ENCODE measurements at regions not wholly inside any gene's neighbourhood (a gene's known extent, or its start where the extent isn't known, plus 50 kb on each side); places are given as distances from the start of the nearest gene placed in this dataset.

DNA sequence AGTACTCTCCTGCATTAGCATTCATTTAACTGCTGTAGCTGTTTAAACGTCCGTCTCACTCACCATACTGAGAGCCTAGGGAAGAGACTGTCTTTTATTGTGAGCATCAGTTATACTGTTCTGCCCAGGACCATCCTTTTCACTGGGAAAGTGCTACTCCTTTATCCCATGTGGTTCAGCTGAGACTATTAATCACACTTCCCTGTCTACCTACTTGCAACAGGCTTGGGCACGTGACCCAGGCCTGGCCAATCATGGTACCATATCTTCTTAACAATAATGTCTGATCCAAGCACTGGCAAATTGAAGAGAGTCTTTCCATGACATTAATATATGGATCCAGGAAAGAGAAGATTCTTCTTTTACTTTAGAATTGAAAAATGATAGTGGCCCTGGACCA, 108.1 kb downstream of the TM2D1 start:
- H3K4me1 Mint-ChIP-seq: peaks cover 32% of the 10 kb centered on the region
- TF ChIP-seq, protein P1, sequence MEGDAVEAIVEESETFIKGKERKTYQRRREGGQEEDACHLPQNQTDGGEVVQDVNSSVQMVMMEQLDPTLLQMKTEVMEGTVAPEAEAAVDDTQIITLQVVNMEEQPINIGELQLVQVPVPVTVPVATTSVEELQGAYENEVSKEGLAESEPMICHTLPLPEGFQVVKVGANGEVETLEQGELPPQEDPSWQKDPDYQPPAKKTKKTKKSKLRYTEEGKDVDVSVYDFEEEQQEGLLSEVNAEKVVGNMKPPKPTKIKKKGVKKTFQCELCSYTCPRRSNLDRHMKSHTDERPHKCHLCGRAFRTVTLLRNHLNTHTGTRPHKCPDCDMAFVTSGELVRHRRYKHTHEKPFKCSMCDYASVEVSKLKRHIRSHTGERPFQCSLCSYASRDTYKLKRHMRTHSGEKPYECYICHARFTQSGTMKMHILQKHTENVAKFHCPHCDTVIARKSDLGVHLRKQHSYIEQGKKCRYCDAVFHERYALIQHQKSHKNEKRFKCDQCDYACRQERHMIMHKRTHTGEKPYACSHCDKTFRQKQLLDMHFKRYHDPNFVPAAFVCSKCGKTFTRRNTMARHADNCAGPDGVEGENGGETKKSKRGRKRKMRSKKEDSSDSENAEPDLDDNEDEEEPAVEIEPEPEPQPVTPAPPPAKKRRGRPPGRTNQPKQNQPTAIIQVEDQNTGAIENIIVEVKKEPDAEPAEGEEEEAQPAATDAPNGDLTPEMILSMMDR (IDR thresholded peaks at IDR 0.05; ENCODE audit: unreplicated experiment): no peak
- H3K4me3 Mint-ChIP-seq: no peak overlapping the region
- DNase-seq (ENCODE audit: low spot score in 2 of 2, unreplicated experiment in 2 of 2): no peak
- peak overlapping the region; percentile 6 for H3K27ac Mint-ChIP-seq
- no peaks in the 10 kb centered on the region for H3K27me3 Mint-ChIP-seq (ENCODE audit: low read depth)
- H3K36me3 Mint-ChIP-seq: no peaks in the 10 kb centered on the region
- no peaks in the 10 kb centered on the region for H3K9me3 Mint-ChIP-seq

DNA sequence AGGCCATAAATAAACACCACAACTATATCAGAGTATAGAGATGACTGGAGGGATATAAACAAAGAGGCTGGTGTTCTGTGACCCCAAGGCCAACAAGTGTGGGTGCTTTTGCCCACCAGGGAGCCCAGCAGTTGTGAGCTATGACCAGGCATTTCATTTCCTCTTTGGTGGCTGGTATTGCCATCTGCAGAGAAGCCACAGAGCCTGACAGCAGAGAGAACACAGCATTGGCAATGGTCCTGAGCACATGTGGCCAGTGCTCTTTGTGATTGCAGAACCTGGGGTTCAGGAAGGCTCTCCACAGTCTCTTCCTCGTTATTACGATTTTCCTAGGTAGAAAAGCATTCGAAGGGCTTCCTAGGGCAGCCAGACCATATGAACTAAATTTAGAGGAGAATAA, 112.3 kb downstream of the TM2D1 start:
- Mint-ChIP-seq H3K36me3 (no peaks in the 10 kb centered on the region), H3K4me1 (peaks cover 6% of the 10 kb centered on the region), H3K9me3 (no peaks in the 10 kb centered on the region), H3K4me3 (no peak overlapping the region), H3K27me3 (ENCODE audit: low read depth) (no peaks in the 10 kb centered on the region), H3K27ac (no peak overlapping the region)
- no peak for DNase-seq (ENCODE audit: low spot score in 2 of 2, unreplicated experiment in 2 of 2)
- TF ChIP-seq, protein P1 (IDR thresholded peaks at IDR 0.05; ENCODE audit: unreplicated experiment): no peak

DNA sequence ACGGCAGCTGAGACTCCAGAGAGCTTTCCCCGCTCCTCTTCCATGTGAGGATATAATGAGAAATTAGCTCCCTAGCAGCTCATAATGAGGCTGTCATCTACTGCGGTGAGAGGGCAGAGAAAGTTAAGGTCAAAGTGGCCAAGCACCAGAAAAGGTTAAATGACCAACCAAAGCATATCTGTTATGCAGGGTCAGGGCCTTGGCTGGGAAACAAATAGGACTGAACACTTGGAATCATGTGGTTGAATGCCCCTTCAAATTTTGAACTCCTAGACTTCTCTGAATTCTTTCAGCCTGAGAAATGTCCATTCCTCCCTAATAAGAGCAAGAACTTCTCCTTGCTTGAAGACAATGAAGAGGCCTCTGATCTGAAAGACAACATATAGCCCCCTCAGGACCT, 115.9 kb downstream of the TM2D1 start:
- Mint-ChIP-seq H3K9me3 (no peaks in the 10 kb centered on the region), H3K4me3 (no peak overlapping the region), H3K4me1 (peaks cover 13% of the 10 kb centered on the region), H3K36me3 (no peaks in the 10 kb centered on the region), H3K27me3 (ENCODE audit: low read depth) (no peaks in the 10 kb centered on the region), H3K27ac (no peak overlapping the region)
- TF ChIP-seq, protein P1 (IDR thresholded peaks at IDR 0.05; ENCODE audit: unreplicated experiment): no peak
- no peak for DNase-seq (ENCODE audit: low spot score in 2 of 2, unreplicated experiment in 2 of 2)

DNA sequence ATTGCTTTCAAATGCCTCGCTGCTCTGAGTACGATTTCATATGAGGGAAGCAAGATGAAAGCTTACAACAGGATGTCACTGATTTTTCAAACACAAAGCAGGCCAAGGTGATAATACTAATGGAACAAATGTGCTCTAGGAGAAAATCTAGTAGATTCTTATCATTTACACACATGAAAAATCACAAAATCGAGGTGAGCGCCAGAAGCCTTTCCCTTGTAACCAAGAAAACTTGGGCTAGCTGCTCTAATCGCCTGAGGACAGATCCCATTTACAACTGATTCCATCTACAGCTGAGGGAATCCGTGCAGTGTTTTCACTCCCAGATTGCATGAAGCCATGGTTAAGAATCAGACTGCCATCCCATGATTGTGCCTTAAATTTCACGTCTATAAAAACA, 117.5 kb downstream of the TM2D1 start:
- Mint-ChIP-seq H3K27ac (peak overlapping the region; percentile 19), H3K27me3 (ENCODE audit: low read depth) (no peaks in the 10 kb centered on the region), H3K4me3 (no peak overlapping the region), H3K36me3 (no peaks in the 10 kb centered on the region), H3K4me1 (peaks cover 23% of the 10 kb centered on the region), H3K9me3 (no peaks in the 10 kb centered on the region)
- no peak for DNase-seq (ENCODE audit: low spot score in 2 of 2, unreplicated experiment in 2 of 2)
- TF ChIP-seq, protein P1 (IDR thresholded peaks at IDR 0.05; ENCODE audit: unreplicated experiment): no peak

DNA sequence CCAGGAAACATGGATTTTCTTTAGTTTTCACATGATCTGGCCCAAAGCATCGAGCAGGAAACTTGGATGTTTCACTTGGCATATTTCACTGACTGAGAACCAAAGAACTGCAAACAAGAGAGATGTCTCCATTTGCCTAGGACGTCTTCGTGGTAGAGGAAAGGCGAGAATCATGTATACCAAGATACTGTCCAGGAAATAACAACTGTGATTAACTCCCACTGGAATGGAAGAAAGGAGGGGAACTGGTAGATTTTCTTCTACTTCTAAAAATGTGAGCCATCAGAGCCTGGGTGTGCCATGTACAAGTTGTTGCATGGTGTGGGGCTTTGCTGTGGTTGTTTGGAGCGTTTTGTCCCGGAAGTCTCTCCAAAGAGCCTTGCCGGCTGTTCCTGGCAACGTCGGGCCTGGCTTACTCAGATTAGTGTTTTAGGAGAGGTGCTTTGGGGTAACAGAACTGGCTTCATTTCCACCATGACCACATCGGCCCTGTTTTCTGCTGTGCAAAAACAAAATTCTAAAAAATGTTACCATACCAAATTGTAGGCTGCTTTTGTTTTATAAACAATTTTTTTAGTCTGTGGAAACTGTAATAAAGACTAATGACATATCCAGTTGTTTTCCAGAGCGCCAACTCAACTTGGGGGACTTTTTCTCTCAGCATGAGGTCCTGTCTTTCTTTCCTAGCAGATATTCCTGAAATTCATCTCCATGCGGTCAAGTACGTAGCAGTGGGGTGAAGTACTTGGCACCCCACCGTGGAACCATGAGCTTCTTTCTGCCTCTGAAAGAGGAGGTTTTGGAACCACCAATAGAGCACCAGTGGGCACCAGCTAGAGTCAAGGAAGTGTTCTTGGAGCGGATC, 118.3 kb downstream of the TM2D1 start:
- TF ChIP-seq, protein P1 (IDR thresholded peaks at IDR 0.05; ENCODE audit: unreplicated experiment): no peak
- DNase-seq (ENCODE audit: low spot score in 2 of 2, unreplicated experiment in 2 of 2): no peak
- Mint-ChIP-seq H3K4me1 (peaks cover 23% of the 10 kb centered on the region), H3K9me3 (no peaks in the 10 kb centered on the region), H3K27me3 (ENCODE audit: low read depth) (no peaks in the 10 kb centered on the region), H3K36me3 (no peaks in the 10 kb centered on the region), H3K27ac (peak overlapping the region; percentile 19), H3K4me3 (no peak overlapping the region)

Measured in mesothelial cell of epicardium (in vitro differentiated cells).